A673 (cell line): ENCODE measurements at regions not wholly inside any gene's neighbourhood (a gene's known extent, or its start where the extent isn't known, plus 50 kb on each side); places are given as distances from the start of the nearest gene placed in this dataset.

Experiments
- CTCF ChIP-seq: fragments of 300-800, 200-600 bp; sonication (generic); conservative IDR thresholded peaks from 2 replicates; pipeline ENCODE4 v1.5.1; 2017; ENCODE audit warnings: low read depth, mild to moderate bottlenecking, antibody characterized with exemption, low read length, moderate library complexity, mixed read lengths
- EZH2 ChIP-seq: fragments of 200-600 bp; sonication (generic); IDR thresholded peaks from 2 replicates; pipeline ENCODE4 v1.6.1; 2017; ENCODE audit warnings: borderline replicate concordance, low read depth, mild to moderate bottlenecking, mixed read lengths, antibody characterized with exemption, low read length; ENCODE audit not compliant: poor library complexity, severe bottlenecking

GRCh38 chr2:215521031-215521430, 85.2 kb upstream of the FN1 start:
- no peak for TF ChIP-seq EZH2
- TF ChIP-seq CTCF: no peak
